Colonic mucosa (tissue), 4 donors: ENCODE measurements at regions not wholly inside any gene's neighbourhood (a gene's known extent, or its start where the extent isn't known, plus 50 kb on each side); places are given as distances from the start of the nearest gene placed in this dataset.

Experiments
- DNase-seq: peaks from one replicate; pipeline ENCODE4 v3.0.0-alpha.2; 2020
- H3K27ac ChIP-seq: fragments of 200-600 bp; one replicate; pipeline ENCODE4 v1.8.0; 2021
- H3K27me3 ChIP-seq: fragments of 200-600 bp; one replicate; pipeline ENCODE4 v1.8.0; 2021
- H3K36me3 ChIP-seq: fragments of 200-600 bp; one replicate; pipeline ENCODE4 v1.8.0; 2021
- H3K4me1 ChIP-seq: fragments of 200-600 bp; one replicate; pipeline ENCODE4 v1.8.0; 2021; ENCODE audit warnings: mild to moderate bottlenecking
- H3K4me3 ChIP-seq: fragments of 200-600 bp; one replicate; pipeline ENCODE4 v1.8.0; 2021
- H3K9ac ChIP-seq, 2 donors: one replicate each; pipeline ENCODE4 v1.7.0; 2013; ENCODE audit warnings: control low read depth in 2 of 2, low read depth in 2 of 2, low read length in 2 of 2
- H3K9me3 ChIP-seq: fragments of 200-600 bp; one replicate; pipeline ENCODE4 v1.8.0; 2021
- intact Hi-C: fragments of 100-400 bp; cut with DNase I; formaldehyde crosslinking; loops from one replicate; pipeline ENCODE4 v1.14.1; 2022
- TF ChIP-seq, protein P1 (sequence below): fragments of 200-600 bp; IDR thresholded peaks from one replicate; pipeline ENCODE4 v1.8.0; 2022; ENCODE audit warnings: antibody characterized with exemption, mild to moderate bottlenecking
- donor health status: healthy.
- donor health status: DM: no; HTN: no; CAD: no.
- donor health status: DM: no; HTN: no; CAD: no.

DNA sequence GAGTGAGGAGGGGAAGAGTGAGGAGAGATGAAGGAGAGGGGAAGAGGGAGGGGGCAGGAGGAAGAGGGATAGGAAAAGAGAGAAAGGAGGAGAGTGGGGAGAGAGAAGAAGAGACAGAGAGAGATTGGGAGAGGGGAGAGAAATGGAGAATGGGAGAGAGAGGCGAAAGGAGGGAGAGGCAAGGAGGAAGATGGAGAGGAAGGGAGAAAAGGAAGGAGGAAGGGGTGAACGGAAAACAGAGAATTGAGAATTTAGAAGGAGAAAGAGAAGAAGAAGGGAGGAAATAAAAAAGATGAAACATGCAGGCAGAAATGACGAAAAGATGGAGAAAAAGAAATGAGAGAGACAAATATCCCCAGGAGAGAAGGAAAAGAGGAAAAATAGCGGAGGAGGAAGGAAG lies 502.8 kb downstream of the MN1 start:
- TF ChIP-seq, protein P1, sequence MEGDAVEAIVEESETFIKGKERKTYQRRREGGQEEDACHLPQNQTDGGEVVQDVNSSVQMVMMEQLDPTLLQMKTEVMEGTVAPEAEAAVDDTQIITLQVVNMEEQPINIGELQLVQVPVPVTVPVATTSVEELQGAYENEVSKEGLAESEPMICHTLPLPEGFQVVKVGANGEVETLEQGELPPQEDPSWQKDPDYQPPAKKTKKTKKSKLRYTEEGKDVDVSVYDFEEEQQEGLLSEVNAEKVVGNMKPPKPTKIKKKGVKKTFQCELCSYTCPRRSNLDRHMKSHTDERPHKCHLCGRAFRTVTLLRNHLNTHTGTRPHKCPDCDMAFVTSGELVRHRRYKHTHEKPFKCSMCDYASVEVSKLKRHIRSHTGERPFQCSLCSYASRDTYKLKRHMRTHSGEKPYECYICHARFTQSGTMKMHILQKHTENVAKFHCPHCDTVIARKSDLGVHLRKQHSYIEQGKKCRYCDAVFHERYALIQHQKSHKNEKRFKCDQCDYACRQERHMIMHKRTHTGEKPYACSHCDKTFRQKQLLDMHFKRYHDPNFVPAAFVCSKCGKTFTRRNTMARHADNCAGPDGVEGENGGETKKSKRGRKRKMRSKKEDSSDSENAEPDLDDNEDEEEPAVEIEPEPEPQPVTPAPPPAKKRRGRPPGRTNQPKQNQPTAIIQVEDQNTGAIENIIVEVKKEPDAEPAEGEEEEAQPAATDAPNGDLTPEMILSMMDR: no peak
- no peak for DNase-seq
- H3K9me3 ChIP-seq: no peaks in the 10 kb centered on the region
- intact Hi-C loops: no loop called here
- H3K36me3 ChIP-seq: no peaks in the 10 kb centered on the region
- no peak overlapping the region for H3K9ac ChIP-seq
- peaks cover 20% of the 10 kb centered on the region for H3K27me3 ChIP-seq
- no peak overlapping the region for H3K27ac ChIP-seq
- H3K4me1 ChIP-seq: no peaks in the 10 kb centered on the region
- H3K4me3 ChIP-seq: no peak overlapping the region

DNA sequence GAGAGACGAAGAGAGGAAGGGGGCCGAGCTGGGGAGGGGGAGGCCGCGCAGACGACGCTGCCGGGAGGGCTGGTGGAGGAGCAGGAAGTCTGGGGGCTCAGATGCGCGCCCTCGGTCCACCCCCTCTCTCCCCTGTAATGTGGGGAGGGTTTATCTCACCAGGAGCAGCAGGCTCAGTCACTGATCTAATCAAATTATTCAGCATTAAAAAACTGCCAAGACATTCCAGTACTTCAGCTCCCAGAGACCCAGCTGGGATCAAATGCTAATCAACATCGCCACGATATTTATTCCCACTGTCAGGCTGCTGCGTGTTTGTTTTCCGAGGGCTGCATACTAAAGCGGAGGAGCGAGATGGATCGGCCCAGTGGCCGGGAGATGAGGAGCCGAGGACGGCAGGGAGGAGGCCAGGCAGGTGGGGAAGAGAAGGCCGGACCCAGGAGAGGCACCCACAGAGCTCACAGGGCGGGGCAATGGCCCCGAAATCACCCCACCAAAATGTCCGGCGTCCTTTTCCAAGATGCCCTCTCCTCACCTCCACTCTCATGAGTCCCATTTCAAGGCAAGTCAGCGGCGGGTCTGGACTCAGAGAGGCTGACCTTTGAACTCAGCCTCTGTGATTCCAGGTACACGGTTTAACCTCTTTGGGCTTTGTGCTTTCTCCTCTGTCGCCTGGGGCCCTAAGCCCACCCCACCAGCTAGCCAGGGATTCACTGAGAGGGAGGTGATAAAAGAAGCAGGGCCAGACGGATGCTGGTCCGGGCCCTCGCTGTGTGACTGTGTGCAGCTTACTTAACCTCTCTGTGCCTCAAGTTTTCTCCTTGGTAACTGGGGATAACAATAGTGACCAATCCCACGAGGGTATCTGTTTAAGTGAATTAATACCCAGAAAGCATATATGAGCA lies 502.1 kb downstream of the MN1 start:
- H3K9me3 ChIP-seq: no peaks in the 10 kb centered on the region
- H3K36me3 ChIP-seq: no peaks in the 10 kb centered on the region
- no peak overlapping the region for H3K9ac ChIP-seq
- DNase-seq: no peak
- TF ChIP-seq, protein P1: no peak
- H3K4me3 ChIP-seq: no peak overlapping the region
- H3K27ac ChIP-seq: no peak overlapping the region
- intact Hi-C loops: no loop called here
- peaks cover 20% of the 10 kb centered on the region for H3K27me3 ChIP-seq
- H3K4me1 ChIP-seq: no peaks in the 10 kb centered on the region

DNA sequence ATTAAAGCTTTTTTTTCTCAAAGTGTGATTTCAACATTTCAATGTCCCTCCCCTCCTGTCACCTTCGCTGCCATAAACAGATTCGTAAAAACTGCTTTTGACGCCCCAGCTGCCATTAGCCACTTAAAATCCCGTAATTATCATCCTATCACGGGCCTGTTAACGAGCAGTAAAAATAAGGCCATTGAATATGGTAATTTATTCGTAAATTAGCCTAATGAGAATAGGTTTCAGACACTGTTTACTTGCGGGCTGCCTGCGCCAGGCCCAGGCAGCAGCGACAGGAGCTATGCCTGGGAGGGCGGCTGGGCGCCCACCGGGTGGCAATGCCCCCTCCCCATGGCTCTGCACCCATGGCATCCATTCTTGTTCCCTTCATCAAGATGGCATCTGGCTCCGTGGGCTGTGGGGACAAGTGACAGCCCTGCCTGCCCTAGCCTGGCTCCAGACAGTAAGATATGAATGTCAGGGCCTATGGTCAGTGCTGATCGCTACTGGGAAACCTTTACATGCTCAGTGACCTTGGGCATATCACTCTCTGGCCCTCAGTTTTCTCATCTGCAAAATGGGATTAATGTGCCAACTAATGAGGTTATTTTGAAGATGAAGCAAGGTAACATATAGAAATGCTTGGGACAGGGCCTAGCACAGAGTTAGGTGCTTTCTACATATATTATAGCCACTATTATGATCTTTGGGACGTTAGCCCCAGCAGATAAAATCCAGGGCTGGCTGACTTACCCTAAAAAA lies 500.8 kb downstream of the MN1 start:
- Histone ChIP-seq H3K9ac (no peak overlapping the region), H3K4me1 (no peaks in the 10 kb centered on the region), H3K9me3 (no peaks in the 10 kb centered on the region), H3K27ac (no peak overlapping the region), H3K4me3 (no peak overlapping the region), H3K36me3 (no peaks in the 10 kb centered on the region), H3K27me3 (peaks cover 18% of the 10 kb centered on the region)
- TF ChIP-seq, protein P1: no peak
- intact Hi-C loops: no loop called here
- DNase-seq: no peak

DNA sequence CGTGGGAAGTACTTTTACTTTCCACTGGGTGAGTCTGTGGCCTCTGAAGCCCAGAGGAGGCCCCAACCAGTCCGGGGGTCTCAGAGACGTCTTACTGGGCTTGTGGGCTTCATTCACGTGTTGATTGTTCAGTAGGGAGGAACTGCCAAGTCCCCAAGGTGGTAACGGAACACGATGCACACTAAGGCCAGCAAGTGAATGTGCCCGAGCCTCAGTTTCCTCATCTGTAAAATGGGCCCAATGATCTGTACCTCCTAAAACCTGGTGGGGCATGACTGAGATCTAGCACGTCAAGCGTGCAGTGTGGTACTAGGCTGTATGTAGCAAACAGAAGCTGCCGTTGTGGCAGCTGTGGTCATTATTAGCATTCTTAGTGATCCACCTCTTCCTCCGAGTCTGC lies 499.1 kb downstream of the MN1 start:
- no peak overlapping the region for H3K4me3 ChIP-seq

DNA sequence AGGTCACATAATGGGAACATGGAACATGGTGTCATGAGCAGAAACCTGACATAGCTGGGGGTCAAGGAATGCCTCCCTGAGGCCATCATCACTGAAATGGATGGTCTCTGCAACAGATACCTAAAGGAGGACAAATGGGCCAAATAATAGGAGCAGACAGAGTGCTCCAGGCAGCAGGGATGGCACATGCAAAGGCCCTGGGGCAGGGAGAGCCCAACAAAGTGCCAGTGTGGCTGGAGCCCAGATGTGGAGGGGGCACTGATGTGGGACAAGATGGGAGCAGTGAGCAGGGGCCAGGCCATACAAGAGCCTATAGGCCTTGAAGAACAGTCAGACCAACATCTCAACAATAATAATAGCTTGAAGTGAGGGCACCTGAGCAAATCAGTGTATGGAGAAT lies 497.8 kb downstream of the MN1 start:
- Histone ChIP-seq H3K36me3 (no peaks in the 10 kb centered on the region), H3K4me3 (no peak overlapping the region), H3K4me1 (peaks cover 5% of the 10 kb centered on the region), H3K9ac (no peak overlapping the region), H3K9me3 (no peaks in the 10 kb centered on the region), H3K27ac (no peak overlapping the region), H3K27me3 (peaks cover 11% of the 10 kb centered on the region)
- intact Hi-C loops: no loop called here
- DNase-seq: no peak
- TF ChIP-seq, protein P1: no peak

More for the DNA sequence above, 499.1 kb downstream of the MN1 start:
- Histone ChIP-seq H3K9ac (no peak overlapping the region), H3K27me3 (peaks cover 15% of the 10 kb centered on the region), H3K27ac (no peak overlapping the region), H3K4me1 (peaks cover 5% of the 10 kb centered on the region), H3K9me3 (no peaks in the 10 kb centered on the region), H3K36me3 (no peaks in the 10 kb centered on the region)
- TF ChIP-seq, protein P1: no peak
- intact Hi-C loops: no loop called here
- no peak for DNase-seq
